ENCODE measurements at regions not wholly inside any gene's neighbourhood (a gene's known extent, or its start where the extent isn't known, plus 50 kb on each side); places are given as distances from the start of the nearest gene placed in this dataset.

- Histone ChIP-seq H3K79me2 (ENCODE audit: control insufficient read depth, insufficient read depth, low read length) (no peaks in the 10 kb centered on the region), H3K9me3 (ENCODE audit: control extremely low read depth in 1 of 3, control insufficient read depth in 2 of 3, insufficient read depth in 1 of 3, low read length in 2 of 3) (peaks cover 0 to 25% (median 0%) of the 10 kb centered on the region in 3 donors), H3K9ac (ENCODE audit: low read length) (no peak overlapping the region), H3K4me2 (replicated peaks; ENCODE audit: low read depth, low read length, poor library complexity, severe bottlenecking) (no peak overlapping the region), H3K4me1 (ENCODE audit: control insufficient read depth in 2 of 2, insufficient read depth in 2 of 2, low read length in 2 of 2) (no peaks in the 10 kb centered on the region), H4K20me1 (ENCODE audit: control insufficient read depth, insufficient read depth, low read length, poor library complexity, severe bottlenecking) (no peaks in the 10 kb centered on the region), H2AFZ (ENCODE audit: insufficient read depth, low read depth, low read length, poor library complexity, severe bottlenecking) (no peak overlapping the region), H3K4me3 (ENCODE audit: control extremely low read depth in 1 of 5, extremely low read depth in 1 of 5, insufficient read depth in 1 of 5, low read depth in 2 of 5, low read length in 4 of 5) (no peak overlapping the region), H3K36me3 (replicated peaks in 1 of 2; ENCODE audit: control extremely low read depth in 1 of 2, control insufficient read depth in 1 of 2, extremely low read depth in 1 of 2, insufficient read depth in 2 of 2, low read length in 1 of 2) (no peaks in the 10 kb centered on the region), H3K27ac (ENCODE audit: low read length in 2 of 2) (no peak overlapping the region), H3K27me3 (replicated peaks in 1 of 4; ENCODE audit: control extremely low read depth in 1 of 4, control insufficient read depth in 3 of 4, insufficient read depth in 4 of 4, low read length in 3 of 4) (no peaks in the 10 kb centered on the region)
- CTCF ChIA-PET = no interaction called here
- POLR2A ChIA-PET = no interaction called here
- Mint-ChIP-seq H3K27me3 (peaks cover 30% of the 10 kb centered on the region), H3K9me3 (ENCODE audit: insufficient read depth) (no peaks in the 10 kb centered on the region), H3K4me3 (no peak overlapping the region), H3K27ac (no peak overlapping the region), H3K4me1 (no peaks in the 10 kb centered on the region)
- no peak for TF ChIP-seq EZH2 (IDR thresholded peaks at IDR 0.05; ENCODE audit: borderline replicate concordance, insufficient read depth, low read depth, low read length, poor library complexity, severe bottlenecking)
- no peak for TF ChIP-seq CTCF (IDR thresholded peaks at IDR 0.05)
- 81% methylated on average over 13 of the region's 18 CpGs for WGBS (ENCODE audit: insufficient coverage)
- intact Hi-C loops (cut with micrococcal nuclease) = no loop called here
- DNase-seq (no peak), ATAC-seq (ENCODE audit: low read depth) (no peak)
Observed at GRCh38 chr2:120525056-120526046, 179.4 kb downstream of the INHBB start.

GRCh38 chr2:120526047-120526562 is 180.2 kb downstream of the INHBB start:
- Histone ChIP-seq H3K79me2 (ENCODE audit: control insufficient read depth, insufficient read depth, low read length) (no peaks in the 10 kb centered on the region), H3K4me3 (ENCODE audit: control extremely low read depth in 1 of 5, extremely low read depth in 1 of 5, insufficient read depth in 1 of 5, low read depth in 2 of 5, low read length in 4 of 5) (no peak overlapping the region), H4K20me1 (ENCODE audit: control insufficient read depth, insufficient read depth, low read length, poor library complexity, severe bottlenecking) (no peaks in the 10 kb centered on the region), H3K27me3 (replicated peaks in 1 of 4; ENCODE audit: control extremely low read depth in 1 of 4, control insufficient read depth in 3 of 4, insufficient read depth in 4 of 4, low read length in 3 of 4) (no peaks in the 10 kb centered on the region), H3K9me3 (ENCODE audit: control extremely low read depth in 1 of 3, control insufficient read depth in 2 of 3, insufficient read depth in 1 of 3, low read length in 2 of 3) (peaks cover 0 to 21% (median 0%) of the 10 kb centered on the region in 3 donors), H3K9ac (ENCODE audit: low read length) (no peak overlapping the region), H3K36me3 (replicated peaks in 1 of 2; ENCODE audit: control extremely low read depth in 1 of 2, control insufficient read depth in 1 of 2, extremely low read depth in 1 of 2, insufficient read depth in 2 of 2, low read length in 1 of 2) (no peaks in the 10 kb centered on the region), H3K4me2 (replicated peaks; ENCODE audit: low read depth, low read length, poor library complexity, severe bottlenecking) (no peak overlapping the region), H3K27ac (ENCODE audit: low read length in 2 of 2) (no peak overlapping the region), H2AFZ (ENCODE audit: insufficient read depth, low read depth, low read length, poor library complexity, severe bottlenecking) (no peak overlapping the region), H3K4me1 (ENCODE audit: control insufficient read depth in 2 of 2, insufficient read depth in 2 of 2, low read length in 2 of 2) (no peaks in the 10 kb centered on the region)
- ChIA-PET POLR2A (no interaction called here), CTCF (no interaction called here)
- no peak overlapping the region for H3K4me3 Mint-ChIP-seq
- no peak for TF ChIP-seq CTCF (IDR thresholded peaks at IDR 0.05)
- TF ChIP-seq EZH2 (IDR thresholded peaks at IDR 0.05; ENCODE audit: borderline replicate concordance, insufficient read depth, low read depth, low read length, poor library complexity, severe bottlenecking) = no peak
- H3K4me1 Mint-ChIP-seq = no peaks in the 10 kb centered on the region
- ATAC-seq (ENCODE audit: low read depth) (no peak), DNase-seq (no peak)
- H3K27ac Mint-ChIP-seq = no peak overlapping the region
- WGBS (ENCODE audit: insufficient coverage) = 92% methylated on average over 10 of the region's 16 CpGs
- H3K27me3 Mint-ChIP-seq = peaks cover 30% of the 10 kb centered on the region
- intact Hi-C loops (cut with micrococcal nuclease) = no loop called here
- H3K9me3 Mint-ChIP-seq (ENCODE audit: insufficient read depth) = no peaks in the 10 kb centered on the region

Measured in B cell (primary cell).